AG09309 (cell line): ENCODE measurements at regions not wholly inside any gene's neighbourhood (a gene's known extent, or its start where the extent isn't known, plus 50 kb on each side); places are given as distances from the start of the nearest gene placed in this dataset.
A peak's percentile ranks its signal among the peaks of the same experiment; 100 is the strongest.
"Not testable (repeated sequence)": the region's sequence is repeated elsewhere in the genome, so short reads cannot be mapped to it uniquely, and the experiment has no call there.

ENCODE experiments used
- DNase-seq: peaks from one replicate; pipeline ENCODE4 v3.0.0-alpha.2; 2010; ENCODE audit warnings: low read depth
- H3K4me3 ChIP-seq: 2 replicates; pipeline ENCODE4 v1.5.1; 2011; ENCODE audit warnings: mild to moderate bottlenecking, low read depth, low read length, moderate library complexity; ENCODE audit not compliant: control insufficient read depth
- CTCF ChIP-seq: IDR thresholded peaks from 2 replicates; pipeline ENCODE4 v1.5.1; 2011; ENCODE audit warnings: mild to moderate bottlenecking, low read depth, low read length, inconsistent platforms; ENCODE audit not compliant: insufficient read depth, control insufficient read depth; ENCODE audit errors: missing control alignments

- no peak overlapping the region for H3K4me3 ChIP-seq
- TF ChIP-seq CTCF = no peak
- DNase-seq = no peak
These were observed 775.8 kb downstream of the CDH11 start for GRCh38 chr16:64346080-64346479.

GRCh38 chr16:64345142-64345541, 776.7 kb downstream of the CDH11 start:
- no peak for TF ChIP-seq CTCF

GRCh38 chr16:64343820-64344443, 777.9 kb downstream of the CDH11 start:
- DNase-seq, H3K4me3 ChIP-seq: not testable (repeated sequence)

More at GRCh38 chr16:64345142-64345541, 776.7 kb downstream of the CDH11 start:
- H3K4me3 ChIP-seq = no peak overlapping the region
- no peak for DNase-seq

- no peak overlapping the region for H3K4me3 ChIP-seq
- no peak for TF ChIP-seq CTCF
- DNase-seq = no peak
These were observed 778.6 kb downstream of the CDH11 start for GRCh38 chr16:64343061-64343819.

GRCh38 chr16:64341336-64341735, 780.5 kb downstream of the CDH11 start:
- DNase-seq, H3K4me3 ChIP-seq: not testable (repeated sequence)

GRCh38 chr16:64339052-64339770, 782.7 kb downstream of the CDH11 start:
- no peak for TF ChIP-seq CTCF
- H3K4me3 ChIP-seq = no peak overlapping the region
- peak; percentile 65 for DNase-seq

GRCh38 chr16:64321881-64322280, 800.0 kb downstream of the CDH11 start:
- H3K4me3 ChIP-seq = no peak overlapping the region
- TF ChIP-seq CTCF = no peak
- DNase-seq = no peak
